SK-MEL-5 (cell line): ENCODE measurements at regions not wholly inside any gene's neighbourhood (a gene's known extent, or its start where the extent isn't known, plus 50 kb on each side); places are given as distances from the start of the nearest gene placed in this dataset.
"Not testable (repeated sequence)": the region's sequence is repeated elsewhere in the genome, so short reads cannot be mapped to it uniquely, and the experiment has no call there.

Experiments
- DNase-seq: peaks from one replicate; pipeline ENCODE4 v3.0.0-alpha.2; 2016; ENCODE audit warnings: low read depth, low spot score
- in situ Hi-C: cut with HindIII; loops from 2 replicates; pipeline ENCODE4 v1.10.0; 2016; ENCODE audit warnings: low sequenced_read_pairs, high pct_unique_total_duplicates, low pct_unique_long_range_greater_than_20kb

- no peak for DNase-seq
- in situ Hi-C loops: no loop called here
Measured at GRCh38 chr13:43946281-43946680, 66.6 kb downstream of the LACC1 start.

GRCh38 chr13:43947897-43948458, 68.3 kb downstream of the LACC1 start:
- in situ Hi-C loops: no loop called here
- DNase-seq: no peak

GRCh38 chr13:43953370-43953769, 73.7 kb downstream of the LACC1 start:
- in situ Hi-C loops: no loop called here
- DNase-seq: peak; percentile 9

- DNase-seq, in situ Hi-C loops: not testable (repeated sequence)
Measured at GRCh38 chr13:43956975-43957374, 77.3 kb downstream of the LACC1 start.

GRCh38 chr13:43959291-43959690, 79.6 kb downstream of the LACC1 start:
- in situ Hi-C loops: no loop called here
- DNase-seq: no peak

- in situ Hi-C loops: no loop called here
- no peak for DNase-seq
Measured at GRCh38 chr13:43961909-43962308, 82.2 kb downstream of the LACC1 start.

- DNase-seq: peak; percentile 25
- in situ Hi-C loops: no loop called here
Measured at GRCh38 chr13:43963726-43964125, 84.0 kb downstream of the LACC1 start.

- DNase-seq: no peak
- in situ Hi-C loops: no loop called here
Measured at GRCh38 chr13:43964698-43965458, 85.2 kb downstream of the LACC1 start.

GRCh38 chr13:43965459-43965845, 85.7 kb downstream of the LACC1 start:
- DNase-seq: no peak
- in situ Hi-C loops: no loop called here

GRCh38 chr13:43968251-43968942, 88.7 kb downstream of the LACC1 start:
- DNase-seq, in situ Hi-C loops: not testable (repeated sequence)

- in situ Hi-C loops, DNase-seq: not testable (repeated sequence)
Measured at GRCh38 chr13:43968943-43969690, 89.4 kb downstream of the LACC1 start.

- DNase-seq, in situ Hi-C loops: not testable (repeated sequence)
Measured at GRCh38 chr13:43969919-43970318, 90.2 kb downstream of the LACC1 start.

GRCh38 chr13:43970520-43971242, 91.0 kb downstream of the LACC1 start:
- DNase-seq, in situ Hi-C loops: not testable (repeated sequence)

- in situ Hi-C loops, DNase-seq: not testable (repeated sequence)
Measured at GRCh38 chr13:43971324-43971723, 91.6 kb downstream of the LACC1 start.

GRCh38 chr13:43977911-43978310, 98.2 kb downstream of the LACC1 start:
- in situ Hi-C loops: no loop called here
- DNase-seq: no peak

GRCh38 chr13:43978688-43979087, 99.0 kb downstream of the LACC1 start:
- DNase-seq: no peak
- in situ Hi-C loops: no loop called here

GRCh38 chr13:43979492-43979891, 99.8 kb downstream of the LACC1 start:
- no peak for DNase-seq
- in situ Hi-C loops: no loop called here
